ENCODE measurements at regions not wholly inside any gene's neighbourhood (a gene's known extent, or its start where the extent isn't known, plus 50 kb on each side); places are given as distances from the start of the nearest gene placed in this dataset.

GRCh38 chr16:51773071-51773890 lies 622.2 kb upstream of the SALL1 start:
- in situ Hi-C loops (cut with HindIII; ENCODE audit: extremely low pct_ligation_motif_present, low pct_unique_long_range_greater_than_20kb): loop anchor here (25.0 kb wide), 1 partner anchor 886 kb away; no protein-coding TSS in a partner anchor
- no peak for DNase-seq (ENCODE audit: low spot score)
- H2AFZ ChIP-seq (ENCODE audit: low read length): no peak overlapping the region
- H3K9me3 ChIP-seq (ENCODE audit: low read length): no peaks in the 10 kb centered on the region
- H3K9ac ChIP-seq (ENCODE audit: insufficient read depth, low read depth, low read length): no peak overlapping the region
- H4K20me1 ChIP-seq (ENCODE audit: insufficient read depth, low read length): no peaks in the 10 kb centered on the region
- H3K4me2 ChIP-seq (ENCODE audit: low read depth, low read length): no peak overlapping the region
- no peak for ATAC-seq
- no peak for FAIRE-seq
- 54% methylated on average over 22 of the region's 22 CpGs for WGBS (ENCODE audit: low lambda C conversion rate)
- TF ChIP-seq ZNF350 (CRISPR knock-in tag; IDR thresholded peaks at IDR 0.05; ENCODE audit: borderline replicate concordance, low read depth) (no peak), BRD4 (CRISPR knock-in tag; IDR thresholded peaks at IDR 0.05) (no peak), TARDBP (CRISPR knock-in tag; IDR thresholded peaks at IDR 0.05) (no peak), HINFP (CRISPR knock-in tag; IDR thresholded peaks at IDR 0.05; ENCODE audit: low read depth) (no peak), PLSCR1 (CRISPR knock-in tag; IDR thresholded peaks at IDR 0.05; ENCODE audit: borderline replicate concordance) (no peak), ZNF256 (CRISPR knock-in tag; conservative IDR thresholded peaks at IDR 0.05) (no peak), ZNF672 (CRISPR knock-in tag; IDR thresholded peaks at IDR 0.05) (no peak), KAT7 (CRISPR knock-in tag; IDR thresholded peaks at IDR 0.05; ENCODE audit: borderline replicate concordance) (no peak), MLLT10 (CRISPR knock-in tag; IDR thresholded peaks at IDR 0.05) (no peak), ZNF678 (CRISPR knock-in tag; IDR thresholded peaks at IDR 0.05) (no peak), ZNF589 (CRISPR knock-in tag; conservative IDR thresholded peaks at IDR 0.05) (no peak), JDP2 (CRISPR knock-in tag; IDR thresholded peaks at IDR 0.05; ENCODE audit: borderline replicate concordance) (no peak), ARNT2 (CRISPR knock-in tag; IDR thresholded peaks at IDR 0.05; ENCODE audit: low read depth) (no peak), ZNF777 (CRISPR knock-in tag; IDR thresholded peaks at IDR 0.05) (no peak), ZBTB8A (CRISPR knock-in tag; IDR thresholded peaks at IDR 0.05; ENCODE audit: borderline replicate concordance, low read depth) (no peak), YEATS2 (CRISPR knock-in tag; IDR thresholded peaks at IDR 0.05; ENCODE audit: borderline replicate concordance) (no peak), SMAD9 (CRISPR knock-in tag; IDR thresholded peaks at IDR 0.05) (no peak), ZBTB33 (CRISPR knock-in tag; IDR thresholded peaks at IDR 0.05) (no peak)
- H3K4me1 ChIP-seq (ENCODE audit: insufficient read depth, low read length): no peaks in the 10 kb centered on the region
- no peaks in the 10 kb centered on the region for H3K36me3 ChIP-seq (replicated peaks in 1 of 2; ENCODE audit: control insufficient read depth in 1 of 2, insufficient read depth in 2 of 2, low read length in 2 of 2)
- ChIA-PET POLR2A (no interaction called here), CTCF (ENCODE audit: low intra/inter-chr PET ratio, low total read pairs) (no interaction called here)
- no peak overlapping the region for H3K27ac ChIP-seq (ENCODE audit: extremely low read length, insufficient read depth, low read length)
- intact Hi-C loops (cut with micrococcal nuclease; ENCODE audit: unreplicated experiment): no loop called here
- H3K79me2 ChIP-seq (ENCODE audit: insufficient read depth, low read length): no peaks in the 10 kb centered on the region
- H3K27me3 ChIP-seq (ENCODE audit: control insufficient read depth in 1 of 2, insufficient read depth in 2 of 2, low read length in 2 of 2): no peaks in the 10 kb centered on the region; a peak in 2 of 5 replicates
- BruUV-seq (replicated peaks): no TSS peak
- no peak overlapping the region for H3K4me3 ChIP-seq (replicated peaks in 1 of 3; ENCODE audit: insufficient read depth in 1 of 3, low read depth in 2 of 3, low read length in 3 of 3)
